GM12865 (cell line): ENCODE measurements at regions not wholly inside any gene's neighbourhood (a gene's known extent, or its start where the extent isn't known, plus 50 kb on each side); places are given as distances from the start of the nearest gene placed in this dataset.
A peak's percentile ranks its signal among the peaks of the same experiment; 100 is the strongest.

Source experiments
- DNase-seq: peaks from one replicate; pipeline ENCODE4 v3.0.0; 2010; ENCODE audit warnings: low read depth
- H3K4me3 ChIP-seq: 2 replicates; pipeline ENCODE4 v1.5.1; 2011; ENCODE audit warnings: mild to moderate bottlenecking, low read depth, low read length, control low read depth
- TF ChIP-seq, protein P1 (sequence below): IDR thresholded peaks from 2 replicates; pipeline ENCODE4 v1.5.1; 2011; ENCODE audit warnings: low read length, control low read depth, low read depth, inconsistent platforms; ENCODE audit not compliant: insufficient read depth; ENCODE audit errors: missing control alignments

DNA sequence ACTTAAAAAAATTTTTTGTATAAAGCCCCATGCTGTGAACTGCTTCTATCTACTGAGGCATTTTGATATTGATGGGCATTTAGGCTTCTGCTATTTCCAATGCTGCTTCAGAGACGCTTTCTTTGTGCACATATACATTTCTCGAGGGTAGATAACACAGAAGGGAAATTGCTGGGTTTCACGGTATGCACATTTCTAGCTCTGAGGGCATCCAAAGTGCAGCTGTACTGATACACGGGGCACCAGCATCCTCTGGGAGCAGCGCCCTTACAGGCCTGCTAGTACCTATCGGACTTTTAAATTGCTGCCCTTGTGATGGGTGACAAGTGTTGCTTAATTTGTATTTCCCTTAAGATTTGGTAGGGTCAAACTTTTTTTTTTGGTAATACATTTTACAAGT, 88.6 kb downstream of the KCTD15 start:
- TF ChIP-seq, protein P1, sequence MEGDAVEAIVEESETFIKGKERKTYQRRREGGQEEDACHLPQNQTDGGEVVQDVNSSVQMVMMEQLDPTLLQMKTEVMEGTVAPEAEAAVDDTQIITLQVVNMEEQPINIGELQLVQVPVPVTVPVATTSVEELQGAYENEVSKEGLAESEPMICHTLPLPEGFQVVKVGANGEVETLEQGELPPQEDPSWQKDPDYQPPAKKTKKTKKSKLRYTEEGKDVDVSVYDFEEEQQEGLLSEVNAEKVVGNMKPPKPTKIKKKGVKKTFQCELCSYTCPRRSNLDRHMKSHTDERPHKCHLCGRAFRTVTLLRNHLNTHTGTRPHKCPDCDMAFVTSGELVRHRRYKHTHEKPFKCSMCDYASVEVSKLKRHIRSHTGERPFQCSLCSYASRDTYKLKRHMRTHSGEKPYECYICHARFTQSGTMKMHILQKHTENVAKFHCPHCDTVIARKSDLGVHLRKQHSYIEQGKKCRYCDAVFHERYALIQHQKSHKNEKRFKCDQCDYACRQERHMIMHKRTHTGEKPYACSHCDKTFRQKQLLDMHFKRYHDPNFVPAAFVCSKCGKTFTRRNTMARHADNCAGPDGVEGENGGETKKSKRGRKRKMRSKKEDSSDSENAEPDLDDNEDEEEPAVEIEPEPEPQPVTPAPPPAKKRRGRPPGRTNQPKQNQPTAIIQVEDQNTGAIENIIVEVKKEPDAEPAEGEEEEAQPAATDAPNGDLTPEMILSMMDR = no peak
- no peak for DNase-seq
- no peak overlapping the region for H3K4me3 ChIP-seq

DNA sequence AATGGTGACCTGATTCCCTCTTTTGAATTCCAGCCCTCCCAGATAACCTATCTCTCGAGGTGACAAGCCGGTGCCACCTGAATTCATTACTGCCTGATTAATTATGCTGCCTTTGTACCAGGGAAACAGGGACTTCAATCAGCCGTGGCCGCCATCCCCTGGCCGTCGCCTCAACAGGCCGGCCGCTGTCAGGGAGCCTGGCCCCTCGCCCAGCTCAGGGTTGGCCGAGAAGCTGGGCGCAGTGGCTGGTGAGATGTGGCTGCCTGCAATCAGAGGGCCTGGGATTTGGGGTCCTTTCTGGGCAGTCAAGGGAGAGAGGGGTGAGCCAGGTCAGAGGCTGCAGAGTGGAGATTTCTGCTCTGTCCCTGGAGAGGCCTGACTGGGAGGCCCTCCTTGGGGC, 91.2 kb downstream of the KCTD15 start:
- TF ChIP-seq, protein P1 = no peak
- DNase-seq = no peak
- no peak overlapping the region for H3K4me3 ChIP-seq

DNA sequence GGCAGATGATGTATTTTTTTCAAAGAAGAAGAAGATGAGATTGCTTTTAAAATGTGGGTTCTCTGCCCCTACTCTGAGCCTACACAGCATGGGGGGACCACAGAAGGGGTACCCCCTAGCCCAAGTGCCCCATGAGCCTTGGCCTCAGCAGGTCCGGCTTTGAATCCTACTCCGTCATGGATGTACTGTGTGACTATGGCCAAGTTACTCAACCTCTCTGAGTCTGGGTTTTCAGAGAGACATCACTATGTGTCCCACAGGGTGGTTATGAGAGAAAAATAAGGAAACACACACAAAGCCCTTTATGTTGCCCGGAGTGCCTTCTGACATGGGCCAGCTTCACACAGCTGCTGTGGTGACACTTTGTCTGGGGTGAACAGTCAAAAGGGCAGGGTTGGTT, 92.0 kb downstream of the KCTD15 start:
- DNase-seq = peak; percentile 7
- H3K4me3 ChIP-seq = no peak overlapping the region
- TF ChIP-seq, protein P1 = no peak

DNA sequence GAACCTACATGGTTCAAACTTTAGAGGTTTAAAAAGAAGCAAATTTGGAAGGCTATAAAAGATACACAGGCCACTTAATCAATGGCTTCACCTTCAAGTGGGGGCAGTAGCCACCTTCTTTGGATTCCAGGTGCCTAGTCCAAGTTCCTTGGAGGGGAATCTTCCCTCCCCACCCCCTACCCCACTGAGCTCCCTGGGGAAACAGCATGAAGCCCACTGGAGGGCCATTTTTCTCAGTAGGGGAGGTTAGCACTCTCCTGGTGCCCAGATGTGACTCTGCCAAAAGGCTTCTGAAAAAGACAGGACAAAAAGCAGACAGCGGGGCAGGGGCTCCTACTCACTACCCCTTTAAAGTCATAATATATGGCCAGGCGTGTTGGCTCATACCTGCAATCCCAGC, 93.9 kb downstream of the KCTD15 start:
- H3K4me3 ChIP-seq = no peak overlapping the region
- DNase-seq = no peak
- TF ChIP-seq, protein P1 = no peak

DNA sequence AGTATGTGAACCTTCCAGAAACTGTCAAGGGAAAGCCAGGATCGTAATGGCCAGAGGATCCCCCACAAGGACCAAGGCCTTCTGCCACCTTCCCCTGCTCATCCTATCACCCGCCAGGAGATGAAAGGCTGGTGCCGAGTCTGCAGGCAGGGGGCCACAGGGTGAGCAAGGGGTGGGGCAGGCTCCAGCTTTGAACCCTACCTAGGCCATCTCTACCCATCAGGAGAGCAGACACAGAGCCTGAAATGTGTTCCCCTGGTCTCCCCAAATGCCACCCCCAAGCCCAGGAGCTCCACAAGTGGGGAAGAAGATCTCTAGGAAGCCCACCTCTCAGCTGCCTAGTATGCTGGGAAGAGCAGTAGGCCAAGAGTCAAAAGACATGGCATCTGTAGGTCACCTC, 95.1 kb downstream of the KCTD15 start:
- TF ChIP-seq, protein P1 = no peak
- no peak overlapping the region for H3K4me3 ChIP-seq
- DNase-seq = no peak

DNA sequence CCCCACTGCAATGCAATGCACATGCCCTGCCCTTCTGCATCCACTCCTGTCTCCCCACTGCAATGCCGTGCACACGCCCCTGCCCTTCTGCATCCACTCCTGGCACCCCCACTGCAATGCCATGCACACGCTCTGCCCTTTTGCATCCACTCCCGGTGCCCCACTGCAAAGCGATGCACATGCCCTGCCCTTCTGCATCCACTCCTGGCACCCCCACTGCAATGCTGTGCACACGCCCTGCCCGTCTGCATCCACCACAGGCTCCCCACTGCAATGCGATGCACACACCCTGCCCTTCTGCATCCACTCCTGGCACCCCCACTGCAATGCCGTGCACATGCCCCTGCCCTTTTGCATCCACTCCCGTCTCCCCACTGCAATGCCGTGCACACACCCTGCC, 98.1 kb downstream of the KCTD15 start:
- TF ChIP-seq, protein P1 = no peak
- no peak for DNase-seq
- H3K4me3 ChIP-seq = no peak overlapping the region

DNA sequence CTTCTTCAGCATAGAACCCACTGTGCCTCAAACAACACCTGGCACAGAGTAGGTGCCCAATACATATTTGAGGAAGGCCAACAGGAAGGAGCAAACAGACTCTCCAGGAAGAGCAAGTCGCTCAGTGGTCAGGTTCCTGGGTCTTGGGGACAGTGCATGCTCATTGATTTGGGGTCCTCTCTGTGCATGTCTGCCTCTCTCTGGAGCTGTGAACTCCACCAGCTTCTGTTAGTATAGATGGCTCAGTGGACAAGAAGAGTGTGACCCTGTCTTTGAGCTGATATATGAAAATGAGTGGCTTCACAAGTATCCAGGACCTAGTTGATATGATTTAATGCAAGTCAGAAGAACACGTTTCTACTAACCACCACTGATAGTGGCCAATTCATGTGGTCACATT, 98.7 kb downstream of the KCTD15 start:
- TF ChIP-seq, protein P1 = no peak
- H3K4me3 ChIP-seq = no peak overlapping the region
- no peak for DNase-seq
